GM23338 (cell line): ENCODE measurements at regions not wholly inside any gene's neighbourhood (a gene's known extent, or its start where the extent isn't known, plus 50 kb on each side); places are given as distances from the start of the nearest gene placed in this dataset.

ENCODE experiments used
- EZH2 ChIP-seq: fragments of 200-600 bp; sonication (generic); IDR thresholded peaks from one replicate; pipeline ENCODE4 v1.8.0; 2017; ENCODE audit warnings: antibody characterized with exemption, mild to moderate bottlenecking, low read depth; ENCODE audit not compliant: unreplicated experiment
- POLR2AphosphoS5 ChIP-seq: IDR thresholded peaks from 2 replicates; pipeline ENCODE4 v1.6.1; 2016; ENCODE audit warnings: antibody characterized with exemption, low read depth
- TF ChIP-seq, protein P1 (sequence below), 2 experiments: fragments of 200-600 bp in 1 of 2; sonication (generic) in 1 of 2; conservative IDR thresholded peaks; 2 replicates each; pipeline versions ENCODE4 v1.5.1 to v1.6.1; 2016 to 2017; ENCODE audit warnings: antibody characterized with exemption in 2 of 2, low read depth in 2 of 2, mild to moderate bottlenecking in 2 of 2, moderate library complexity in 1 of 2
- TF ChIP-seq, protein P2 (sequence below): fragments of 250-450 bp; sonication (Bioruptor Pico); IDR thresholded peaks from 2 replicates; pipeline ENCODE4 v1.5.0; 2020; ENCODE audit warnings: mild to moderate bottlenecking, moderate library complexity

DNA sequence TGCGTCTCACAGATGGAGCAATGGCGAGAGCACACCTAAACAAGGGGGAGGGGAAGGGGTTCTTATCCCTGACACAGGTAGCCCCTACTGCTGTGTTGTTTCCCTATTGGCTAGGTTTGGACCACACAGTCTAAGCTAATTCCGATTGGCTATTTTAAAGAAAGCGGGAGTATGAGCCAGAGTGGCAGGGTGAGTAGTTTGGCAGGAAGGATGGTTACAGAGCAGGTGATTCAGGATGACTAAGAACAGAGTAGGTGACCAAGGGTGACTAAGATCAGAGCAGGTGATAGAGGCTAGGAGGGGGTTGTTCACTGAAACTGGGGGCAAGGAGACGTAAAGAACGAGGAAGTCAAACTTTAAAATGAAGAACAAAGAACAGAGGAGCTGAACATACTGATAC is 511.8 kb downstream of the EDEM1 start:
- TF ChIP-seq, protein P1, sequence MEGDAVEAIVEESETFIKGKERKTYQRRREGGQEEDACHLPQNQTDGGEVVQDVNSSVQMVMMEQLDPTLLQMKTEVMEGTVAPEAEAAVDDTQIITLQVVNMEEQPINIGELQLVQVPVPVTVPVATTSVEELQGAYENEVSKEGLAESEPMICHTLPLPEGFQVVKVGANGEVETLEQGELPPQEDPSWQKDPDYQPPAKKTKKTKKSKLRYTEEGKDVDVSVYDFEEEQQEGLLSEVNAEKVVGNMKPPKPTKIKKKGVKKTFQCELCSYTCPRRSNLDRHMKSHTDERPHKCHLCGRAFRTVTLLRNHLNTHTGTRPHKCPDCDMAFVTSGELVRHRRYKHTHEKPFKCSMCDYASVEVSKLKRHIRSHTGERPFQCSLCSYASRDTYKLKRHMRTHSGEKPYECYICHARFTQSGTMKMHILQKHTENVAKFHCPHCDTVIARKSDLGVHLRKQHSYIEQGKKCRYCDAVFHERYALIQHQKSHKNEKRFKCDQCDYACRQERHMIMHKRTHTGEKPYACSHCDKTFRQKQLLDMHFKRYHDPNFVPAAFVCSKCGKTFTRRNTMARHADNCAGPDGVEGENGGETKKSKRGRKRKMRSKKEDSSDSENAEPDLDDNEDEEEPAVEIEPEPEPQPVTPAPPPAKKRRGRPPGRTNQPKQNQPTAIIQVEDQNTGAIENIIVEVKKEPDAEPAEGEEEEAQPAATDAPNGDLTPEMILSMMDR (conservative IDR thresholded peaks at IDR 0.05; ENCODE audit: low read depth in 2 of 2): no peak
- TF ChIP-seq EZH2 (no peak), POLR2AphosphoS5 (no peak)
- TF ChIP-seq, protein P2, sequence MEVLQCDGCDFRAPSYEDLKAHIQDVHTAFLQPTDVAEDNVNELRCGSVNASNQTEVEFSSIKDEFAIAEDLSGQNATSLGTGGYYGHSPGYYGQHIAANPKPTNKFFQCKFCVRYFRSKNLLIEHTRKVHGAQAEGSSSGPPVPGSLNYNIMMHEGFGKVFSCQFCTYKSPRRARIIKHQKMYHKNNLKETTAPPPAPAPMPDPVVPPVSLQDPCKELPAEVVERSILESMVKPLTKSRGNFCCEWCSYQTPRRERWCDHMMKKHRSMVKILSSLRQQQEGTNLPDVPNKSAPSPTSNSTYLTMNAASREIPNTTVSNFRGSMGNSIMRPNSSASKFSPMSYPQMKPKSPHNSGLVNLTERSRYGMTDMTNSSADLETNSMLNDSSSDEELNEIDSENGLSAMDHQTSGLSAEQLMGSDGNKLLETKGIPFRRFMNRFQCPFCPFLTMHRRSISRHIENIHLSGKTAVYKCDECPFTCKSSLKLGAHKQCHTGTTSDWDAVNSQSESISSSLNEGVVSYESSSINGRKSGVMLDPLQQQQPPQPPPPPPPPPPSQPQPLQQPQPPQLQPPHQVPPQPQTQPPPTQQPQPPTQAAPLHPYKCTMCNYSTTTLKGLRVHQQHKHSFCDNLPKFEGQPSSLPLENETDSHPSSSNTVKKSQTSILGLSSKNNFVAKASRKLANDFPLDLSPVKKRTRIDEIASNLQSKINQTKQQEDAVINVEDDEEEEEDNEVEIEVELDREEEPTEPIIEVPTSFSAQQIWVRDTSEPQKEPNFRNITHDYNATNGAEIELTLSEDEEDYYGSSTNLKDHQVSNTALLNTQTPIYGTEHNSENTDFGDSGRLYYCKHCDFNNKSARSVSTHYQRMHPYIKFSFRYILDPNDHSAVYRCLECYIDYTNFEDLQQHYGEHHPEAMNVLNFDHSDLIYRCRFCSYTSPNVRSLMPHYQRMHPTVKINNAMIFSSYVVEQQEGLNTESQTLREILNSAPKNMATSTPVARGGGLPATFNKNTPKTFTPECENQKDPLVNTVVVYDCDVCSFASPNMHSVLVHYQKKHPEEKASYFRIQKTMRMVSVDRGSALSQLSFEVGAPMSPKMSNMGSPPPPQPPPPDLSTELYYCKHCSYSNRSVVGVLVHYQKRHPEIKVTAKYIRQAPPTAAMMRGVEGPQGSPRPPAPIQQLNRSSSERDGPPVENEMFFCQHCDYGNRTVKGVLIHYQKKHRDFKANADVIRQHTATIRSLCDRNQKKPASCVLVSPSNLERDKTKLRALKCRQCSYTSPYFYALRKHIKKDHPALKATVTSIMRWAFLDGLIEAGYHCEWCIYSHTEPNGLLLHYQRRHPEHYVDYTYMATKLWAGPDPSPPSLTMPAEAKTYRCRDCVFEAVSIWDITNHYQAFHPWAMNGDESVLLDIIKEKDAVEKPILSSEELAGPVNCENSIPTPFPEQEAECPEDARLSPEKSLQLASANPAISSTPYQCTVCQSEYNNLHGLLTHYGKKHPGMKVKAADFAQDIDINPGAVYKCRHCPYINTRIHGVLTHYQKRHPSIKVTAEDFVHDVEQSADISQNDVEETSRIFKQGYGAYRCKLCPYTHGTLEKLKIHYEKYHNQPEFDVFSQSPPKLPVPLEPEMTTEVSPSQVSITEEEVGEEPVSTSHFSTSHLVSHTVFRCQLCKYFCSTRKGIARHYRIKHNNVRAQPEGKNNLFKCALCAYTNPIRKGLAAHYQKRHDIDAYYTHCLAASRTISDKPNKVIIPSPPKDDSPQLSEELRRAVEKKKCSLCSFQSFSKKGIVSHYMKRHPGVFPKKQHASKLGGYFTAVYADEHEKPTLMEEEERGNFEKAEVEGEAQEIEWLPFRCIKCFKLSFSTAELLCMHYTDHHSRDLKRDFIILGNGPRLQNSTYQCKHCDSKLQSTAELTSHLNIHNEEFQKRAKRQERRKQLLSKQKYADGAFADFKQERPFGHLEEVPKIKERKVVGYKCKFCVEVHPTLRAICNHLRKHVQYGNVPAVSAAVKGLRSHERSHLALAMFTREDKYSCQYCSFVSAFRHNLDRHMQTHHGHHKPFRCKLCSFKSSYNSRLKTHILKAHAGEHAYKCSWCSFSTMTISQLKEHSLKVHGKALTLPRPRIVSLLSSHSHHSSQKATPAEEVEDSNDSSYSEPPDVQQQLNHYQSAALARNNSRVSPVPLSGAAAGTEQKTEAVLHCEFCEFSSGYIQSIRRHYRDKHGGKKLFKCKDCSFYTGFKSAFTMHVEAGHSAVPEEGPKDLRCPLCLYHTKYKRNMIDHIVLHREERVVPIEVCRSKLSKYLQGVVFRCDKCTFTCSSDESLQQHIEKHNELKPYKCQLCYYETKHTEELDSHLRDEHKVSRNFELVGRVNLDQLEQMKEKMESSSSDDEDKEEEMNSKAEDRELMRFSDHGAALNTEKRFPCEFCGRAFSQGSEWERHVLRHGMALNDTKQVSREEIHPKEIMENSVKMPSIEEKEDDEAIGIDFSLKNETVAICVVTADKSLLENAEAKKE (CRISPR knock-in tag): no peak
